Nucleus accumbens (tissue), 56 donors: ENCODE measurements at regions not wholly inside any gene's neighbourhood (a gene's known extent, or its start where the extent isn't known, plus 50 kb on each side); places are given as distances from the start of the nearest gene placed in this dataset.

ENCODE experiments used
- DNase-seq, 56 donors: peaks; one replicate each; lab custom pipeline; 2025; lab: John Stamatoyannopoulos, UW

DNA sequence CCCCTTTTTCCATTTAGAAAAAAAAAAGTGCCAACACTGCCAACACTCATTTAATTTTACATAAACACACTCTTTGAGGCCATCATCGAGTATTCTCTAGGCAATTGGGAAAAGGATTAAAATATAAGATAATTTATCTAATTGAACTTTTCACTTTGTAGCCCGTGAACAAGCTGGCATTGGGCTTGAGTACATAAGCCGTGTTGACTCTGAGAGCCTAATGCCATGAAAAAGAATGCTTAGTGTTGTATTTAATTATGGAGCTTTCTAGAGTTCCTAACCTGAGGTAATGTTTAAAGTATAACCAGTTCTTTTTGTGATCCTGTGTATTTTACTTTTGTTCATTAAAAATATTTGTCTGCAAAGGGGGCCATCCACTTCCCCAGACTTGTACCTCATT, 193.8 kb downstream of the LYPLAL1 start:
- DNase-seq, result no peak

DNA sequence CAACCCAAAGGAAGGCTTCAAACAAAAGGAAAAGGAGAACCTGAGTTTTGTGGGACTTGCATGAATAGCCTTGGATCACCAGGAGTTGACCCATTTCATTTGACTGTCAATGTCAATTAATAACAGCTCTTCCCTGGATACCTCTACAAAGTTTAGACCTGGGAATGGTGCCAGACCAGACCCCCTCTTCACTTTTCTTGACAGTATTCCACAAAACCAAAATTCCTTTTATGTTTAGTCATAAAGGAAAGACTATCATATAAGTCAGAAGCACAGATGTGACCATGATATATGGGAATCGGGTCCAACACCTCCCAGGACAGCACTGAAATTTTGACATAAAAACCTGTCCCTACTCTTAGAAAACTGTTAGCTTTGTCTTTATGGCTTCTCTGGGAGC, 191.8 kb downstream of the LYPLAL1 start:
- no peak for DNase-seq

DNA sequence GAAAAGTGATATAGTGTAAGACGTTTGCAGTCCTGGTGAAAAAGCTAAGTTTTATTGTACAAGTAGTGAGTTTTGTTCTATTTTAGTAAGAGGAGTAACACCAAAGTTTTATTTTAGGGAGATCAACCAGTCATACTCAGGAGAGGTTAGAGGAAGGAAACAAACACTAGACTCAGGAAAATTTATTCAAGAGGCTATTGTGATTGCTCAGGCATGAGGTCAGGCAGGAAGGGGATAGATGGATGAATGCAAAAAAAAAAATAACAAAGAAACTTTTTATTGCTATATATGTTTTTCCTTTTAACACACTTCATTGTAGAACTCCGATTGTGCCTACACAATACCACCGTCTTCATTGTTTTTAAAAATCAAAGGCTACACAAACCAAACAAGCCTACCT, 189.0 kb downstream of the LYPLAL1 start:
- DNase-seq, result no peak

DNA sequence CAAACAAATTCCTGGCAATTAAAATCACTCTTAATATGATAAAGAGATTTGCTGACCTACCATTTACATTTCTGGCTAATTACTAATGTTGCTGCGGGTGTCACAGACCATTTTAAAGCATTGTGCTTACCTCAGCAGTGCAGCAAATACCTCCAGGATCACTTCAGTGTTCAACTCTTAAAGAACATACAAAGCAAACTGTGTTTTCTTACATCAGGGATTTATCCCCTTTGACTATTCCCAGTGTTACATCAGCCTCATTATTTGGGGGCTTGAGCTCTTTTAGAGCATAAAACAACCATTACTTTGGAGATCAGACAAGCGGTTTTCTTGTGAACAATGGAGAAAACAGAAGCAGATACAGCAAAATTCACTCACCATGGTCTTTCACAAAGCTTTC, 185.4 kb downstream of the LYPLAL1 start:
- no peak for DNase-seq

DNA sequence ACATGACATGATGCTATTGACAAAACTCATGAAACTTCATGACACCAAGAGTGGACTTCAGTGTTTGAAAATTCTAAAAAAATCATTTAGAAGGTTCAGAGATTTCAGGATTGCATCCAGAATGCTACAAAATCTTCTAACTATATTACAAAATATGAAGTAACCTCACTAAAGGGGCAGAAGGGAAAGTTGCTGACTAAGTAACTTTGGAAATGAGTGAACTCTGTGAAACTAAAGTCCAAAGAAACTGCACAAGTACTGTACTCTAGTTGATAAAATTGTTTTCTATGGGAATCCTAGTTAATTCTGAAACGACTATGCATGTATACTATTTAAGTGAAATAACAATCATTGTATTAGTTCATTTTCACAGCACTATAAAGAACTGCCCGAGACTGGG, 184.4 kb downstream of the LYPLAL1 start:
- no peak for DNase-seq

DNA sequence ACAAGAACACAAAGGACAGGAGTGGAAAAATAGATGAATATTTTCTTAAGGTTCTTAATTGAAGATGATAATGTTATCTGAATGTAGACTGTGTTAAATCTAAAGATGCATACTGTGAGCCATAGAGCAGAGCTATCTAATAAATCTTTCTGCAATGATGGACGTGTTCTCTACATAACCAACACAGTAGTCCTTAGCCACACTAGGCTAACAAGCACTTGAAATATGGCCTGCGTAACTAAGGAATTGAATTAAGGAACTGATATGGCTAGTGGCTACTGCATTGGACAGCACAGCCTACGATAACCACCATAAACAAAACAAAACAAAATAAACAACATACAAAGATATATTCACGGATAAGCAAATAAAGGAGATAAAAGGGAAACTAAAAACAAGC, 181.3 kb downstream of the LYPLAL1 start:
- DNase-seq, result no peak

DNA sequence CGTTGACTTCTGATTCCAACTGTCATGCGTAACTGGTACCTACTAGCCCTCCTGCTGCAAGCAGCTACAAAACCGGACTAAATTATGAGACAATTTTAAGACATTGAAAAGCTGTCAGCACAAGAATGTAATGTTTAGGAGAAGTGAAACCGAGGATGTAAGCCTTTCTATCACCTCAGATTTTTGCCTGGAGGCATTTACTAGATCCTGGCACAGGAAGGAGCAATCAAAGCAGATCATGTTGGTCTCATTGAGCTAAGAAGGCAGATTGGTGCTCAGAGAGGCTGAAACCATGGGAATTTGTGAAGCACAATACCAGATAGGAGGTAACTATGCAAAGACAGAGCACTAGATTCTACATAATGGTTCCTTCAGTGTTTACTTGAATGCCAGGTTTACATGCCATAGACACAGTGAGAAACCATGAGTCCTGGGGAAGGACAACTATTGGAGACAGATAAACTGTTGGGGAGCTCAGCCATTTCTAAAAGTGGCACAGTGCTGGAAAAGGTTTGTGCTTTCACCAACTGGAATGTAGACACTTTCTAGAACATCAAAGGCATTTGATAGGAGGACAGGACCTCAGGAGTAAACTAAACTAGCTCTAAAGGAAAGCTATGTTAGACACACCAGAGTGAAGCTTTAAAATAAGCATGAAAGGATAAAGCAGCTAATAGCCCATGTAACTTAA, 179.4 kb downstream of the LYPLAL1 start:
- DNase-seq, result no peak

DNA sequence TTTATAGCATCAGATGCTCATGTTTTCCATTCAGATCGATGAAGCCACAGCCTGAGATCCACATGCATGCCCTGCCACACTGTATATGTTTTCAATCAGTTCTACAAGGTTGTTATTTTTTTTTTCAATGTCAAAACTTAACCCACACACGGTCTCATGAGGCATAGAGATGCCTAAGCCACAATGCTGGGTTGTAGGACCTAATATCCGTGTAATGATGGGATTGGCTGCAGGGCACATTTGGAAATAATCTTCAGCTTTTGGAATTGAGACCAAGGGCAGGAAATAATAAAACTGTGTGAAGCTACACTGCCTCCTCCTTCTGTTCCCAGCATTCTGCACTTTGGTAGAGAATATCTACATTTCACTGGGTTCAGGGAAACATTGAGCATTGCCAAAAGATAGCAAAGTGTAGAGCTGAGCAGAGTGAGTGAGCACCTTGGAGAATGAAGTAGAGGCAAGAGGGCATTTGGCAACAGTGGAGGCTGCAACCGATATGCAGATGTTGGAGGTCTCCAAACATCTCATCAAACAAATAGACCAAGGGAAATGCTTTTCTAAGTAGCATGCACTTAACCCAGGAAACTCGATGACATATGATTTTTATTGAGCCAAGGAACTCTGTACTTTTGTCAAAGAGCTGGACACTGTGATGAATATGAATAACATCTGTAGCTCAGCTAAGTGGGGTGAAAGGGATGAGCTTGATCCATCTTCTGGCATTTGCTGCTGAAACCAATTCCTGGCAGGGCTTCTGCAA, 176.7 kb downstream of the LYPLAL1 start:
- DNase-seq, result no peak

DNA sequence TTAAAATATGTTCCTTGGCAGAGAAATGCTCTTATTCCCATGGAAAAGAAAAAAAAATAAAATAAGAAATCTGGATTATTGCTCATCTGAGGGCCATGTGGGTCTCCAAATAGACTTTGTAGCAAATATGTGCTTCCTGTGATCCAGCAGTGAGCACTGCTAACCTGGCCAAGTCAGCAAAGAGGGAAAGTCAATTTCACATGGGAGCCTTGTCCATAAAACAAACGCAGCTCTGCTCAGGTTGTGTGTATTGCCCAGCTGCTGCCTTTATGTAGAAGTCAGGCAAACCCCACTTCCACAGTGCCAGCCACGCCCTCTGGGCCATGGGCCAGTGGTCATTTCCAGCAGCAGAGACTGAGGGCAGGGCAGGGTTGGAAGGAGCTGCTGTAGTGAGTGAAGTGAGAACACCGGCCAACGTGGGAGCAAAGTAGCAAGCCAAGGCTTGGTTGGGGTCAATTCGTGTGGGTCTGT, 174.3 kb downstream of the LYPLAL1 start:
- peak in 2 of 56 donors; percentile 1 to 14 for DNase-seq

DNA sequence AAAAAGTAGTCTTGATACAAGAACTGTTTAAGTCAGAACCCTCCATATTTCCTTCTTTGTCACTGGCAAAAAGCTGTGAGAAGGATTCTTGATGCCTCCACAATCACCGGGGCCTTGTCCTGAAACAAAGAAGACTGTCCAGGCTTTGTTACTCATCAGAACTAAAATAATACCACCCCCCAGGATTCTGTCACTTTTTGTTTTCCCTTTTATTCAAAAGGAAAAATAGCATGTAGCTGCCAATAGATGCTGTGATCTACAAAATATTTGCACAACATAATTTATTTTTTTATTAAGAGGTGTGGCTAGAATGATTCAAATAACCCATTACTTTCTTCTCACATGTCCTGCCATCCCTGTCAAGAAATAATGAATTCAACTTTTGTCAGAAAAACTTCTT, 173.7 kb downstream of the LYPLAL1 start:
- no peak for DNase-seq

DNA sequence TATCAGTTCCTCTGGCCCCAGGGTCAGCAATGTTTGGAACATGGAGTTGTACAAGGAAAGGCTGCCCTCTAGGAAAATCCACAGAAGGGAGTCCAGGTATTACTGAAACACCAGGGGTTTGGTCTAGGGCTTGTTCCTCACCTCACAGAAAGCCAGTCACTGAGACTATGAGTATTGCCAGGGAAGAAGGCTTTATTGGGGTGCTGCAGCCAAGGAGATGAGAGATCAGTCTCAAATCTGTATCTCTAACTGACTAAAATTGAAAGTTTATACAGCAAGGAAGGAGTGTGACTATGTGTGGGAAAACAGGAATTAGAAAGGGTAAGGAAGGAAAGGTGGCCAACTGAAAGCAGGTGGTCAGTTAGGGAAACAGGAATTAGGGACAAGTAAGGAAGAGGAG, 172.3 kb downstream of the LYPLAL1 start:
- no peak for DNase-seq

DNA sequence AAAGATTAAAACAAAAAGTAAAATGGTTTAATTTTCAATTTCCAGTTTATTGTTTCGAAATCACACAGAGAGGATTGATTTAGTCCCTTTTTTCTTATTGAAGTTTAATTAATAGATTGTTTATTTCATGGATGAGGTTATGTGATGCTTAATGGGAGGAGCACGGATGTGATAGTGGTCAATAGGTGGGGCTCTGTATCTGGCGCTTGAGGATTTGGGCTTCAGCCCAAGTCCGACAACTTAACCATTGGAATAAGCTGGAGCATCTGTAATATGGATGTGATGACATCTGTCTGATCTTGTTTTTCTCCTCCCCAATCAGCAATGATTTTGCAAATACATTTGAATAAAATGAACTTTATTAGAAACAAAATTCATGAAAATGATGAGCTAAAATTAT, 169.2 kb downstream of the LYPLAL1 start:
- DNase-seq, result no peak

DNA sequence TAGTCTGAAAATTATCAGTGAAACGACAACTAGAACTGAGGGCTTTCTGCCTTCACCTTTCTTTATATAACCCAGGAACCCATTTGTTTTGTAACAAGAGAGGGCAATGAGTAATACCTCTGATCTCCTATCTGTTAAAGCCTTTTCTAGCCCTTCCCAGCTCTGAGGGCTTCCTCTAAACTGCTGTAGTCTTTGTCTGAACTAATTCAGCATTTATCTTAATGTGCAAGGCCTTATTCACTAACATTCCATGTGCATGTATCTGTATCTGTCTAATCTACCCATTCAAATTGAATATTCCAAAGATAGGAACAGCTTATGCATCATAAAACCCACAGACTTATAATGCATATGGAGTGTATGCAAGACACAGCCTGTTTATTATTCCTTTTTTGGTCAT, 167.1 kb downstream of the LYPLAL1 start:
- DNase-seq, result no peak

DNA sequence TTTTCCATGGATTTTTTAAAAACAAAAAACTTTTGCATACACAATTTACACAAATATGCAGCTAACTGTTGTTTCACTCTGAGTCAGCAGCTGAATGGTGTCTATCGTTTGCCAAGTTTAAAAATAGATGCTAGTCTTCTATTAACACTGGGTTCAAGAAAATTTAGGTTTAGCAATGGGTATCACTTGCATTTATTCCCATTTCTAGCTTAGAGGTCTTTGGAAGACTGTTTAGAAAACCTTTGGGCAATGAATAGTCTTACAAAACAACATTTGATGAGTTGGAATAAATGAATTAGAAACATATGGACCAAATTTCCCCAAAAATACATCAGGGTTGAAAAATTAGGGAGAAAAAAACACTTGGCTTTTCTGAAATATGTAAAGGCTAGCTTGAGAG, 165.8 kb downstream of the LYPLAL1 start:
- no peak for DNase-seq

DNA sequence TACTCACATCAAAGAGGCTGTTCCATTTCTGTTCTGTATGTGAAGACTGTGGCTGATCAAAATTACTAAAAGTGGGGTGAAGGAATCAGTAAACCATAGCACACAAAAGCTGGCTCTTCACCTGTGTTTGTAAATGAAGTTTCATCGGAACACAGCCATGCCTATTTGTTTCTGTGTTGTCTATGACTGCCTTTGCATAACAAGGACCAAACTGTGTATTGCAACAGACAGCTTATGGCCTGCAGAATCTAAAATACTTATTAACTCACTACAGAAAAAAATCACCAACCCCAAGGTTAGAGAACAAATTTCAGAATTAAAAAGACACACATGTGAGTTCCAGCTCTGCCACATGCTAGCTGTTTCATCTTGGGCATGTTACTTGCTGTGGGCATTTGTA, 163.9 kb downstream of the LYPLAL1 start:
- DNase-seq, result no peak

DNA sequence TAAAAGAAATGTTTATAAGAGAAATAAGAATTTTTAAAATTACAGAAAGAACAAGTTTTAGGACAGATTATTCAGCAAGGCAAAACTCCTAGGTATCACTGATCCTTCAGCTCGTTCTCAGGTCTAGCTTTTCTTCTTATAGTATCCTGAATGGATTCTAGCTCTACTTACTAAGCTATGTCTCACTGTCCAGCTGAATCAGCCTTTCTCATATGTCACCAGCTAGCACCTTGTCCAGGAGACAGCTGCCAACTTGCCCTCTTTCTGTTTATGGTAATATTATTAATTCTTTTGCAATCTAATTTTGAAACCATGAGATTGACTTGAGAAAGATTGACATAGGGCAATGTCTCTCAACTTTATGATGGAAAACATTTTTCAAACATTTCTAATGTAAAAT, 159.9 kb downstream of the LYPLAL1 start:
- DNase-seq, result no peak

DNA sequence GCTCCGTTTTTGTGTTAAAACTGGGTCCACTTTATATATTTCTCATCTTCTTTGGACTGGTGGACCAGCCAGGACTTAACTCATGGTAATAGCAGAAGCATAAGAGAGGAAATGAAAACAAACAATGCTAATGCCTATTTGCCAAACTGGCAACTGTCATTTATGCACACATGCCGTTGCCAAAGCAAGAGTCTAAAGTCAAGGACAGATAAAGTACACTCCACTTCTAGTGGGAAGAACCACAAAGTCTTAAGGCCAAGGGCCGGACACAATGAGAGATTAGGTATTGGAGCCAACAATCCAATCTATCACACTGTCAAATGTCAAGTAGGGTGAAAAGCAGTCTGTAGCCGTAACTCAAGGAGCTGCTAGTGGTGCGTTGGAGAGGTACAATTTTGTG, 157.7 kb downstream of the LYPLAL1 start:
- DNase-seq, result no peak

DNA sequence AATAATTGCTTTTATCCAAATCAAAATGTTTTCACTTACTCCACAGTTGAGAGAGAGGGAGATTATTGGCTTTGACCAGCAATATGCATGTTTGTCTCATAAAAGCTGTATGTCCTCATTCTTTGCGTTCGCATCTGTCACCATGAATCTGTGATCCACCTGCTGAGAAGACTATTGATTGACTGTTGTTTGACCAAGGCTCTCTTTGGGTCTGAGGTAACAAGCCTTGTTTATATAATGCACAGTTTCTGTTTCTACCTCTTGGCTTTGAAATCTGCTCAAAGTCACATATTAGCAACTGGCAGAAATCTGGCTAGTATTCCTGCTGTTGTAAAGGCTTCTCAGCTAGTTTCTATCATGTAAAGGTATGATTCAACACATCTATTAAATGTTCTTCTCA, 157.0 kb downstream of the LYPLAL1 start:
- no peak for DNase-seq

DNA sequence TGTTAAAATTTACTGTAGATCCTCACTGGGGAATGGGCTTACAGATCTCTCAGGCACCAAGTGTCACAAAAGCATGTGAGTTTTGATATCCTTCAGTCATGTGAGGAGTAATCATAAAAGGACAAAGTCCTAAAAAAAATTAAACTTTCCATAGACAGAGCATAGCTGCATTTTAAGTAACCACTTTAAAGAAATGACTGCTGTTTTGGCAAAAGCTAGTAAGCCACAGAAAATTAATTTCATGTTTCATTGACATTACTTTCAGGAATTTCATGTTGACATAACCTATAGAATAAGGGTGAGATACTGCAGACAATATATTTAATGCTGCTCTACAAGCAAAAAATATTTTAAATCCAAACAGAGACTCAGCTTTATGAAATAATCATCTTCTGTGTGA, 156.3 kb downstream of the LYPLAL1 start:
- DNase-seq, result no peak

DNA sequence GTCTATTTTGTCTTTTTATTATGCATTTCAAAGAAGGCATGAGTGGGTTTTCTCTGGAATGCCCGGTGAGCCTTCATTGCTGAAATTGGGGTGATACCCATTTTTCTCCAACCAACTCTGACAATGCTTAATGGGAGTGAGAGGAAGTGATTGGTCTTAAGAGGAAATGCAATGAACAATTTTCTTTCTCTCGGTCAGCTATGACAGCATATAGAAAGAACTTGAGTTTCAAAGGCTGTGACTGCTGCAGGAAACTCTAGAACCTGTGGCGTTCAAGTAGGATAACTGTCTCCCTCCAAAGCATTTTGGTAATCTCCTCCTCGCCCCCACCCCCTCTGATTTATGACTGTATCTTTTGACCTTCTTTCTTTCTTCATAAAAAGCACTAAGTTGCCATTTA, 155.9 kb downstream of the LYPLAL1 start:
- no peak for DNase-seq

DNA sequence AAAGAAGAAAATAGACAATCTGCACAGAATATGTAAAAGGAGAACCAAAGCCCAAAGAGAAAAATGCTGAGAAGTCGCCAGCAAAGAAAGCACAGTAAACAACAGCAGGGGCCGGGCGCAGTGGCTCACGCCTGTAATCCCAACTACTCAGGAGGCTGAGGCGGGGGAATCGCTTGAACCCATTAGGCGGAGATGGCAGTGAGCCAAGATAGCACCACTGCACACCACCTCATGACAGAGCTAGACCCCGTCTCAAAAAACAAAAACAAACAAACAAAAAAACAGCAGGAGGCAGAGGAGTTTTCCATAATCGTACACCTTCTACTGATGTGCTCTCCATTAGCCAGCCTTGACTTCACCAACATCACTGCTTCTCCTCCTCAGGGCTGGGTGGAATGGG, 153.2 kb downstream of the LYPLAL1 start:
- DNase-seq, result no peak

DNA sequence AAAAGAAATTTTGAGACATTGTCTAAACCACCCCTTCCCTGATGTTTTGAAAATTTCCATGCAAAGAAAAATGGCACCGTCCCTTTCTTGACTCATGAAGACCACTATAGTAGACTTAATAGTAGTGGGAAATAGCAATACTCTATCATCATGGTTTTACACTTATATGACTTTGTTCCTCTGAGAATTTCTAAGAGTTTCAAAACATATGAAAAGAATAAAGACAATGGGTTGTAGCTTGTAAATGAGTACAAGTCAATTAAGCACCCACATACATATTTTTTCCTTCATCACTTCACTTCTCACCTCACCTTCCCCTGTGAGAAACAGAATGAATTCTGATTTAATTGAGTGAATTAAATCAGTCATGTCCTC, 151.7 kb downstream of the LYPLAL1 start:
- DNase-seq, result no peak
